Activated CD8-positive, alpha-beta memory T cell treated with anti-CD3 and anti-CD28 coated beads for 1 hour (primary cell): ENCODE measurements at regions not wholly inside any gene's neighbourhood (a gene's known extent, or its start where the extent isn't known, plus 50 kb on each side); places are given as distances from the start of the nearest gene placed in this dataset.
"Not testable (repeated sequence)": the region's sequence is repeated elsewhere in the genome, so short reads cannot be mapped to it uniquely, and the experiment has no call there.

ENCODE experiments used
- DNase-seq, 2 donors: peaks; one replicate each; pipeline ENCODE4 v3.0.0-alpha.2; 2020; ENCODE audit warnings: low read depth in 1 of 2; ENCODE audit errors: extremely low read depth in 1 of 2

- no peak for DNase-seq
These were observed 142.1 kb upstream of the USP9X start for GRCh38 chrX:40943093-40943641.

GRCh38 chrX:40945361-40945713 is 139.9 kb upstream of the USP9X start:
- no peak for DNase-seq

- DNase-seq: no peak
These were observed 138.0 kb upstream of the USP9X start for GRCh38 chrX:40947276-40947675.

GRCh38 chrX:40949071-40949470 is 136.2 kb upstream of the USP9X start:
- no peak for DNase-seq

- no peak for DNase-seq
These were observed 134.7 kb upstream of the USP9X start for GRCh38 chrX:40950546-40950945.

GRCh38 chrX:40951407-40951806 is 133.8 kb upstream of the USP9X start:
- not testable (repeated sequence) for DNase-seq

- DNase-seq: no peak
These were observed 132.4 kb upstream of the USP9X start for GRCh38 chrX:40952855-40953254.

- no peak for DNase-seq
These were observed 131.9 kb upstream of the USP9X start for GRCh38 chrX:40953369-40953768.

- no peak for DNase-seq
These were observed 125.2 kb upstream of the USP9X start for GRCh38 chrX:40960041-40960440.

GRCh38 chrX:40962793-40963407 is 122.3 kb upstream of the USP9X start:
- DNase-seq: no peak

GRCh38 chrX:40964008-40964407 is 121.2 kb upstream of the USP9X start:
- no peak for DNase-seq

GRCh38 chrX:40964633-40965586 is 120.3 kb upstream of the USP9X start:
- DNase-seq: no peak

GRCh38 chrX:40966213-40966820 is 118.9 kb upstream of the USP9X start:
- DNase-seq: no peak

GRCh38 chrX:40968180-40968579 is 117.1 kb upstream of the USP9X start:
- DNase-seq: no peak

GRCh38 chrX:40971736-40972135 is 113.5 kb upstream of the USP9X start:
- no peak for DNase-seq

GRCh38 chrX:40973619-40974018 is 111.6 kb upstream of the USP9X start:
- no peak for DNase-seq

GRCh38 chrX:40975951-40976350 is 109.3 kb upstream of the USP9X start:
- DNase-seq: no peak

GRCh38 chrX:40976981-40977380 is 108.3 kb upstream of the USP9X start:
- no peak for DNase-seq

GRCh38 chrX:40984962-40985361 is 100.3 kb upstream of the USP9X start:
- no peak for DNase-seq

GRCh38 chrX:40987413-40987812 is 97.8 kb upstream of the USP9X start:
- DNase-seq: no peak

- DNase-seq: no peak
These were observed 97.1 kb upstream of the USP9X start for GRCh38 chrX:40988100-40988499.

GRCh38 chrX:40993395-40993794 is 91.8 kb upstream of the USP9X start:
- DNase-seq: not testable (repeated sequence)
